NCI-H82 treated with DMSO at 0.1 percent for 48 hours (cell line): ENCODE measurements at regions not wholly inside any gene's neighbourhood (a gene's known extent, or its start where the extent isn't known, plus 50 kb on each side); places are given as distances from the start of the nearest gene placed in this dataset.
A peak's percentile ranks its signal among the peaks of the same experiment; 100 is the strongest.

Source experiments
- DNase-seq: peaks from one replicate; lab custom pipeline; 2025; ENCODE audit not compliant: unreplicated experiment; lab: John Stamatoyannopoulos, UW

DNA sequence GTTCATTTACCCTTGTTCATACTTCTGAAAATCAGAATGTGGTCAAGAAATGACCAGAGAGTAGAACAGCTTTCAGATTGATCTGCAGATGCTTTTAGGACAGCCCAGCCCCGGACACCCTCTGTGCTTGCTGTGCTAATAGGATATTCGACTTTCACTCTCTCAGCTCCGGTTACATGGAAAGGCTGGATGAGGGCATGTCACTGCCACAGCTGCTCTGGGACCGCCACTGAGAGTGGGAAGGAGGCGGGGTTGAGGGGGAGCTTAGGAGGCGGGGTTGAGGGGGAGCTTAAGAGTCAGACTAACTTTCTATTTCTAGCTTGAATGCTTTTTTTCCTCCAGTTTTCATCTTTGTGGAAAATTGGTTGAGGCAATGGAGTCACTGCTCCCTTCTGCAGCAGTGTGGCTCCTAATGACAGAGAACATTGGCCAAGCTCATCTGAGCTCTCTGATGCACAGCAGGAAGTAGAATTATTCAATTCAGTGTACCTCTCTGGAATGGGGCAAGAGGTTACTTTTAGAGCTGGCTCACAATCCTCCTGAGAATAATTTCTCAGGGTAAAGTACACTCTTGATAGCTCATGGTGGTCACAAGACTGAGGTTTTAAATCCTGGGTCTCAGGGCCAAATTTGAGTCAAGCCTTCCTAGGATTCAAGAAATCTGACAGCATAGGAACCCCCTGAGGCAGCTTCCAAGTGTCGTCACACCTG, 74.6 kb upstream of the NPAS1 start:
- peak; percentile 90 for DNase-seq

DNA sequence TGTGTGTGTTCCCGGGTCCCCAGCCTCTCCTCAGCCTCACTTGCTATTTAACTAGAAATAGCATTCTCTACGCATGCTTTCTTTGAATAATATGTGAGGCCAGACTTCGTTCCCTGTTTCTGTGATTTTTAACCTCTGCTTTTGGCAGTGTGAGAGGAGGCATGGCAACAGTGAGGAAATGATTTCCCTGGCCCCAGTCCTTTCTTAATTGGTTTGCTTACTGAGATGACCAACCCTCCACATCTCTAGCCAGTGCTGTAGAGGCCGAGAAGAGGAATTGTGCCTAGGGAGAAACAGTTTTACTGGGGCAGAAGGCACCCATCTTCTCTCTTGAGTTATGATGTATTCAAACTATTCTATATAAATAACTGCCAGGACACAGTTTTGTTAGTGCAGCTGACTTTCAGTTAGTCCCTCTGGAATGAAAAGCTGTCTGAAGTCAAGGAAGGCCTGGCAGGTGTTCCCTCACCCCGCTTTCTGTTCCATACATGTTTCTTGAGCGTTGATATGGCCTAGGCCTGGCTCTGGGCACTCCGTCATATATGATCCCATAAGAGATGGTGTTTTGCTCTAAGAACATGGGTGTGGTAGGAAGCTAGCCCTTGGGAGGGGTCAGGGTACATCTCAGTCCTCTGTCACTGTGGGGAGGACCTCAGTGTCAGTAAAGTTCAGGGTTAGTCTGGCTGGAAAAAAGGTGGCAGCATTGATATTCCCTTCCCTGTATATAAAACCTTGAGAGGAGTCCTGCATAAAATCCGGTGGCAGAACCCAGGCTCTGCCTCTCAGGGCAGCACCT, 73.7 kb upstream of the NPAS1 start:
- no peak for DNase-seq

DNA sequence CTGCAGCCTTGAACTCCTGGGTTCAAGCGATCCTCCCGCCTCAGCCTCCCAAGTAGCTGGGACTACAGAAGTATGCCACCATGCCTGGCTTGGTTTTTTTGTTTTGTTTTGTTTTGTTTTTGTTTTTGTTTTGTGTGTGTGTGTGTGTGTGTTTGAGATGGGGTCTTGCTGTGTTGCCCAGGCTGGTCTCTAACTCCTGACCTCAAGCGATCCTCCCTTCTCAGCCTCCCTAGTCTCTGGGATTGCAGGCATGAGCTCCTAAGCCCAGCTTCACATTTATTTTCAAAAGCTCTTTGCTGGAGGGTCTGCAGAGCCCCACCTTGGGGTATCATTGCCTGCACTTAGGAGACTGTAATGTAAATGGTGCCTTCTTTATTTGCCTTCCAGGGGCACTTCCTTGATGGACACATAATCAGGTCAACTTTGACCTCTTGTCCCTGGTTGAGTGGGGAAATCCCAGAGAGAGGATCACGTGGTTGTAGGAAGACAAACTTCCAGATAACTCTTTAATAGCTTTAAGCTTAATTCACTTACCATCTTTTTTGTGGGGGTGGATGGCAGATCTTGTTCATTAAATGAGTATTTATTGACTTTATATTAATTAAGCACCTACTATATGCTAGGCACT, 72.9 kb upstream of the NPAS1 start:
- DNase-seq, result no peak

- DNase-seq, result no peak
Measured at GRCh38 chr19:46947866-46948265, 71.8 kb upstream of the NPAS1 start.

- no peak for DNase-seq
Measured at GRCh38 chr19:46950526-46951170, 69.0 kb upstream of the NPAS1 start.

DNA sequence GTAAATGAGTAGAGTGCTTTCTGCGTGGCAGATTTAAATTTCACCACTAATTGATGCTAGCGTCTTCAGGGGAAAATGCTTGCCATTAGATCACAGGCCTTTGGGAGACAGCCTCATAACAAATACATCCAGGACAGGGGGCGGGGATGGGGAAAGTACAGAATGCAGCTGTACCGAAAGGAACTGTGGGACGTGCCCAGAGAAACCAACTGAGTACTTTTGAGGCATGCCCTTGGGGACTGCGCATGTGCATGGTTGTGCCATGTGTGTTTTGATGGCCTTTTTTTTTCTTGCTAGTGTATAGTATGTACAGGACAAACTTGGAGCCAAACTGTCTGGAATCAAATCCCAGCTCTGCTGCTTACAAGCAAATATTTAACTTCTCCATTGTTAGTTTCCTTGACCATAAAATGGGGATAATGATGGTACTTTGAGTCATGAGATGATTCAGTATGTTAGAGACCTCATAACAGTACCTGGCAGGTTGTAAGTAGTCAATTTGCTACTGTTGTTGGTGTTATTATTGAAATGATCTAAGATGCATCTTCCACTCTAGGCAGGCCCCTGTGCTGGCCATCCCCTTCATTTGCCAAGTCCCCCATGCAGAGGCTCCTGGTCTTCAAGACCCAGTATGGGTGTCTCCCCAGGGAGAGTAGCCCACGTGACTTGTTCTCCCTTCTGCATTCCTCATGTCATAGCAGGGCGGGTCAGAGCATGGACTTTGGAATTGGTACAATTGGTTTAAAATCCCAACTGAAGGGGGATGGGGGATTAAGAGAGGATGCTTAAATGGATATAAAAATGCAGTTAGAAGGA, 68.3 kb upstream of the NPAS1 start:
- DNase-seq, result no peak

GRCh38 chr19:46952874-46953273, 66.8 kb upstream of the NPAS1 start:
- no peak for DNase-seq

DNA sequence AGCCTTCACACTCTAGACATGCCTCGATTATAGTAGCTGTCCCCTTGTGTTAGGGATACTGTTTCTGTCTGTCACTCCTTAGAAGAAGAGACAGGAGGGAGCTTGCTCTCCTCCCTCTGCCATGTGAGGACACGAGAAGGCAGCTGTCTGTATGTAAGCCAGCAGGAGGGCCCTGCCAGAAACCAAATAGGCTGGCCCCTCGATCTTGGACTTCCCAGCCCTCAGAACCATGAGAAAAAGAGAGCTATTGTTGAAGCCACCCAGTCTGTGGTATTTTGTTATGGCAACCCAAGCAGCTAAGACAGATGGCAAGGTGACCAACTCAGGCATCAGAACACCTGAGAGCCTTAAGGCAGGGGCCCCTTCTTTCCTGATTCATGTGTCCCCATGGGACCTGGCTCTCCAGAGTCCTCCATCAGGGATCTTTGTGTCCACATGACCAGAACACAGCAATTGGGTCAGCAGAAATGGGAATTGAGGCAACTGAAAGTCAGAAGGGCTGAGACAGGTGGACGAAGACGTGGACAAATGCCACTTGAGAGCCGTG, 65.6 kb upstream of the NPAS1 start:
- DNase-seq, result no peak

- no peak for DNase-seq
Measured at GRCh38 chr19:46954502-46954992, 65.1 kb upstream of the NPAS1 start.

- DNase-seq, result no peak
Measured at GRCh38 chr19:46954993-46955812, 64.4 kb upstream of the NPAS1 start.

DNA sequence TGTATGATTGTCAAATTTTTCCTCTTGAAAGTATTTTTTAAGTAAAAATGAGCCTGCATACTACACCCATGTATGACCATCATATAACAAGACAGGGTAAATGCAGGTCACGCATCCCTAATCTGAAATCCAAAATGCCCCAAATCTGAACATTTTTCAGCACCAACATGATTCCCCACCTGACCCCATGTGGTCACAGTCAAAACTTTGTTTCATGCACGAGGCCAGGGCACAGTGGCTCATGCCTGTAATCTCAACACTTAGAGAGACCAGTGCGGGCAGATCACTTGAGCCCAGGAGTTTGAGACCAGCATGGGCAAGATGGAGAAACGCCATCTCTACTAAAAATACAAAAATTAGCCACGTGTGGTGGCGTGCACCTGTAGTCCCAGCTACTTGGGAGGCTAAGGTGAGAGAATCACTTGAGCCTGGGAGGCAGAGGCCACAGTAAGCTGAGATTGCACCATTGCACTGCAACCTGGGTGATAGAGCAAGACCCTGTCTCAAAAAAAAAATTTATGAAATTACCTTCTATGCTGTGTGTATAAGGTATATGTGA, 63.7 kb upstream of the NPAS1 start:
- DNase-seq, result no peak

DNA sequence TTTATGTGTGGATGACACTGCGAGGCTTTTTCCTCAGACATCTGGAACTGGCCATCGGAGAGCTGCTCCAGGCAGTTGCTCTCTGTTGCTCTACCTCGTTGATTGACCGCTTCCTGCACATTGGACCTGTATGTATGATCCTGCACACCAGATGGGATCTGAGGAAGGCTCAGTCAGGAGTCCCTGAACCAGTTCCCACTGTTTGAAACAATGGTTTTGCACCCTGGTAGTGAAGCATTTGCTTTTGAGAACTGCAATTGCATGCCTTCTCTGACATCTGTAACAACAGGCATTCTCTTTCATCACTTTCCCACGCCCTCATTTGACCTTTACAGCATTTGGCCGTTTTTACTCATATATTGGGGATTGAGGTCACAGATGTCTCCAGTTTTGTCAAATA, 61.1 kb upstream of the NPAS1 start:
- no peak for DNase-seq

- DNase-seq, result no peak
Measured at GRCh38 chr19:46959894-46960556, 59.6 kb upstream of the NPAS1 start.

DNA sequence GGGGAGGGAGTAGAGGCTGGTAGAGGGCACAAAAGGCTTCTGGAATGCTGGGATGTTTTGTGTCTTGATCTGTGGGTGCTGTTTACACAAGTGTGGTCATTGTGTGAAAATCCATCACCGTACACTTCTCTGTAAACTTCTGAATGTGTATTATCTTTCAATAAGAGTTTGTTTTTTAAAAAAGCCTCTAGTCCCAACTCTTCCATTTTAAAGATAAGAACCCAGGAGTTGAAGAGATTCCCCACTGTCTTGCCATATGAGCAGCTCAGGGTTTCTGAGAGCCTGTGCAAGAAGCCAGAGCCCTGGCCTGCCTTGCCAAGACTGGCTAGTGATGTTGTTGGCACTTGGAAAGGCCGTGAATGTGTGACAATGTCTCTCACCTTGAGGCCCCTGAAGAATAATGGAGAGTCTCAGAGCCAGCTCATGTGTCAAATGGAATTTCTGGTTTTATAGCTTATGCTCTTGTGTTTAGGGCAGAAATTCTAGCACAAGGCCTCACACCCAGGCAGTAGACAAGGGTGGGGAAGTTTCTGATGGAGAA, 57.5 kb upstream of the NPAS1 start:
- DNase-seq, result no peak

GRCh38 chr19:46963093-46963734, 56.4 kb upstream of the NPAS1 start:
- no peak for DNase-seq

GRCh38 chr19:46967578-46968032, 52.0 kb upstream of the NPAS1 start:
- no peak for DNase-seq
